ENCODE measurements at regions not wholly inside any gene's neighbourhood (a gene's known extent, or its start where the extent isn't known, plus 50 kb on each side); places are given as distances from the start of the nearest gene placed in this dataset.

DNA sequence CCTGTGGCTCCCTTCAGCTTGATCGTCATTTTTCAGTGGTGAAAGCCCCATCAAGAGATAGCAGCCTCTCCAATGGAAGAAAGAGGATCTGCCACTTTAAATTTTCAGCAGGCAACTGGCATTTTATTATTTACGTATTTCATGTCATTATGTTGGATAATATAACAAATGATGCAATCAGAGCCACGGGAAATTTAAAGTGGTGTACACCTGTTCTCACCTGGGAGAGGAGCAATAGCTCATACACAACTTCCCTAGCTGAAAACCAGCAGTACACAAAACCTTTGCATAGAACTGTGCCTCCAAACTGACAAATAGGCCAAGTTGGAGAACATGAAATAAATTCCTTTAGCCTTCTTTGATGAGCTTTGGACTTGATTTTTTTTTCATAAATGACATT, 136.9 kb downstream of the SATB1 start:
- Mint-ChIP-seq H3K9me3 (no peaks in the 10 kb centered on the region), H3K27ac (no peak overlapping the region), H3K4me3 (no peak overlapping the region), H3K36me3 (no peaks in the 10 kb centered on the region), H3K27me3 (ENCODE audit: low read depth) (no peaks in the 10 kb centered on the region), H3K4me1 (peaks cover 14% of the 10 kb centered on the region)
- CTCF ChIA-PET: no interaction called here
- DNase-seq (ENCODE audit: low spot score): no peak
- ATAC-seq: no peak
- TF ChIP-seq TEAD4 (CRISPR knock-in tag; IDR thresholded peaks at IDR 0.05): no peak
- POLR2A ChIA-PET: no interaction called here

DNA sequence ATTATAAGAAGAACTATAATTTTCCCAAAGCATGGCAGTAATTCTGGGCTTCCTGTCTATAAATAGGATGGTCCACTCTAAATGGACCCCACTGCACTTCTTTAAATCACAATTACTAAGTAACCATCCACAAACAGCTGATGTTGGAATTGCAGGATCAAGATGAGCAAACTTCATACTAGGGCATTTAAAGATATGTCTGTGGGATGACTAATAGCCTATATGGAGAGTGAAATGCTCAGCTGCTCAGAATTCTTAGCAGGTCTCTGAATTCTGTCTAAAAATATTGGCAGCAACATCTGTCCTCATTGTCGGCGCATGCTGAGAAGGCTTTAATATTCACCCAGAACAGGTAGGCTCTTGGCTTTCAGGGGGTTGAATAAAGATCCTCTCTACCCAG, 140.4 kb downstream of the SATB1 start:
- no peak overlapping the region for H3K27ac Mint-ChIP-seq
- ATAC-seq: no peak
- H3K9me3 Mint-ChIP-seq: peaks cover 6% of the 10 kb centered on the region; the same call in 1 of the 2 replicates
- H3K4me1 Mint-ChIP-seq: peaks cover 16% of the 10 kb centered on the region
- DNase-seq (ENCODE audit: low spot score): no peak
- H3K27me3 Mint-ChIP-seq (ENCODE audit: low read depth): no peaks in the 10 kb centered on the region
- no peaks in the 10 kb centered on the region for H3K36me3 Mint-ChIP-seq
- ChIA-PET CTCF (no interaction called here), POLR2A (no interaction called here)
- no peak overlapping the region for H3K4me3 Mint-ChIP-seq
- TF ChIP-seq CREB1 (CRISPR knock-in tag; IDR thresholded peaks at IDR 0.05) (no peak), RORB (CRISPR knock-in tag; IDR thresholded peaks at IDR 0.05) (no peak), IRF2 (CRISPR knock-in tag; IDR thresholded peaks at IDR 0.05; ENCODE audit: borderline replicate concordance, low read depth) (no peak), SMAD3 (CRISPR knock-in tag; IDR thresholded peaks at IDR 0.05; ENCODE audit: borderline replicate concordance) (no peak), GRHL2 (CRISPR knock-in tag; IDR thresholded peaks at IDR 0.05; ENCODE audit: insufficient replicate concordance, severe bottlenecking) (no peak), GABPB1 (CRISPR knock-in tag; IDR thresholded peaks at IDR 0.05) (no peak)
- TF ChIP-seq, protein P1, sequence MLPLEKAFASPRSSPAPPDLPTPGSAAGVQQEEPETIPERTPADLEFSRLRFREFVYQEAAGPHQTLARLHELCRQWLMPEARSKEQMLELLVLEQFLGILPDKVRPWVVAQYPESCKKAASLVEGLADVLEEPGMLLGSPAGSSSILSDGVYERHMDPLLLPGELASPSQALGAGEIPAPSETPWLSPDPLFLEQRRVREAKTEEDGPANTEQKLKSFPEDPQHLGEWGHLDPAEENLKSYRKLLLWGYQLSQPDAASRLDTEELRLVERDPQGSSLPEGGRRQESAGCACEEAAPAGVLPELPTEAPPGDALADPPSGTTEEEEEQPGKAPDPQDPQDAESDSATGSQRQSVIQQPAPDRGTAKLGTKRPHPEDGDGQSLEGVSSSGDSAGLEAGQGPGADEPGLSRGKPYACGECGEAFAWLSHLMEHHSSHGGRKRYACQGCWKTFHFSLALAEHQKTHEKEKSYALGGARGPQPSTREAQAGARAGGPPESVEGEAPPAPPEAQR (CRISPR knock-in tag; IDR thresholded peaks at IDR 0.05): no peak
- TF ChIP-seq, protein P2, sequence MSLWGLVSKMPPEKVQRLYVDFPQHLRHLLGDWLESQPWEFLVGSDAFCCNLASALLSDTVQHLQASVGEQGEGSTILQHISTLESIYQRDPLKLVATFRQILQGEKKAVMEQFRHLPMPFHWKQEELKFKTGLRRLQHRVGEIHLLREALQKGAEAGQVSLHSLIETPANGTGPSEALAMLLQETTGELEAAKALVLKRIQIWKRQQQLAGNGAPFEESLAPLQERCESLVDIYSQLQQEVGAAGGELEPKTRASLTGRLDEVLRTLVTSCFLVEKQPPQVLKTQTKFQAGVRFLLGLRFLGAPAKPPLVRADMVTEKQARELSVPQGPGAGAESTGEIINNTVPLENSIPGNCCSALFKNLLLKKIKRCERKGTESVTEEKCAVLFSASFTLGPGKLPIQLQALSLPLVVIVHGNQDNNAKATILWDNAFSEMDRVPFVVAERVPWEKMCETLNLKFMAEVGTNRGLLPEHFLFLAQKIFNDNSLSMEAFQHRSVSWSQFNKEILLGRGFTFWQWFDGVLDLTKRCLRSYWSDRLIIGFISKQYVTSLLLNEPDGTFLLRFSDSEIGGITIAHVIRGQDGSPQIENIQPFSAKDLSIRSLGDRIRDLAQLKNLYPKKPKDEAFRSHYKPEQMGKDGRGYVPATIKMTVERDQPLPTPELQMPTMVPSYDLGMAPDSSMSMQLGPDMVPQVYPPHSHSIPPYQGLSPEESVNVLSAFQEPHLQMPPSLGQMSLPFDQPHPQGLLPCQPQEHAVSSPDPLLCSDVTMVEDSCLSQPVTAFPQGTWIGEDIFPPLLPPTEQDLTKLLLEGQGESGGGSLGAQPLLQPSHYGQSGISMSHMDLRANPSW (CRISPR knock-in tag; conservative IDR thresholded peaks at IDR 0.05; ENCODE audit: low read depth): no peak
- TF ChIP-seq, protein P3, sequence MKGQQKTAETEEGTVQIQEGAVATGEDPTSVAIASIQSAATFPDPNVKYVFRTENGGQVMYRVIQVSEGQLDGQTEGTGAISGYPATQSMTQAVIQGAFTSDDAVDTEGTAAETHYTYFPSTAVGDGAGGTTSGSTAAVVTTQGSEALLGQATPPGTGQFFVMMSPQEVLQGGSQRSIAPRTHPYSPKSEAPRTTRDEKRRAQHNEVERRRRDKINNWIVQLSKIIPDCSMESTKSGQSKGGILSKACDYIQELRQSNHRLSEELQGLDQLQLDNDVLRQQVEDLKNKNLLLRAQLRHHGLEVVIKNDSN (CRISPR knock-in tag; IDR thresholded peaks at IDR 0.05): no peak

DNA sequence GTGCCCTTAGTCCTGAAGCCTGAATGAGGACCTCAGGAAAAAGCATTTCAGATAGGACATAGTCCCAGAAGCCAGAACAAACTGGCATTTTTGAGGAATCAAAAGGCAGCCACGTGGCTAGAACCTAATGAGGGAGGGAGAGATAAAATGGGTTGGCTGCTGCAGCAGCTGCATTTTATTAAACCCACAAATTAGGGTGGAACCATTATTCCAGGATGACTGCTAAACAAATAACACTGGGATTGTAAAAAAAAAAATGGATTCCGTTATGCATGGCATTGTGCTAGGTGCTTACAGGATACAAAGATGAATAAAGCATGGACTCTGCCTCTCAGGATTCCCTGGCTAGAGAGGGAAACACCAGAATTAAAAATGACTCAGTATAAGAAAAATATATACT, 141.5 kb downstream of the SATB1 start:
- Mint-ChIP-seq H3K27ac (no peak overlapping the region), H3K27me3 (ENCODE audit: low read depth) (no peaks in the 10 kb centered on the region), H3K4me3 (no peak overlapping the region), H3K4me1 (peaks cover 16% of the 10 kb centered on the region), H3K36me3 (no peaks in the 10 kb centered on the region), H3K9me3 (peaks cover 6% of the 10 kb centered on the region; the same call in 1 of the 2 replicates)
- ChIA-PET POLR2A (no interaction called here), CTCF (no interaction called here)
- no peak for ATAC-seq
- TF ChIP-seq, protein P4, sequence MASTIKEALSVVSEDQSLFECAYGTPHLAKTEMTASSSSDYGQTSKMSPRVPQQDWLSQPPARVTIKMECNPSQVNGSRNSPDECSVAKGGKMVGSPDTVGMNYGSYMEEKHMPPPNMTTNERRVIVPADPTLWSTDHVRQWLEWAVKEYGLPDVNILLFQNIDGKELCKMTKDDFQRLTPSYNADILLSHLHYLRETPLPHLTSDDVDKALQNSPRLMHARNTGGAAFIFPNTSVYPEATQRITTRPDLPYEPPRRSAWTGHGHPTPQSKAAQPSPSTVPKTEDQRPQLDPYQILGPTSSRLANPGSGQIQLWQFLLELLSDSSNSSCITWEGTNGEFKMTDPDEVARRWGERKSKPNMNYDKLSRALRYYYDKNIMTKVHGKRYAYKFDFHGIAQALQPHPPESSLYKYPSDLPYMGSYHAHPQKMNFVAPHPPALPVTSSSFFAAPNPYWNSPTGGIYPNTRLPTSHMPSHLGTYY (CRISPR knock-in tag; IDR thresholded peaks at IDR 0.05): no peak
- TF ChIP-seq JUN (CRISPR knock-in tag; IDR thresholded peaks at IDR 0.05) (no peak), RELA (CRISPR knock-in tag; IDR thresholded peaks at IDR 0.05; ENCODE audit: borderline replicate concordance) (no peak), SP1 (CRISPR knock-in tag; conservative IDR thresholded peaks at IDR 0.05) (no peak), ZNF232 (CRISPR knock-in tag; IDR thresholded peaks at IDR 0.05) (no peak), ELF4 (CRISPR knock-in tag; IDR thresholded peaks at IDR 0.05; ENCODE audit: low read depth) (no peak), TEAD4 (CRISPR knock-in tag; IDR thresholded peaks at IDR 0.05) (no peak)
- TF ChIP-seq, protein P1 (CRISPR knock-in tag; IDR thresholded peaks at IDR 0.05): no peak
- TF ChIP-seq, protein P5, sequence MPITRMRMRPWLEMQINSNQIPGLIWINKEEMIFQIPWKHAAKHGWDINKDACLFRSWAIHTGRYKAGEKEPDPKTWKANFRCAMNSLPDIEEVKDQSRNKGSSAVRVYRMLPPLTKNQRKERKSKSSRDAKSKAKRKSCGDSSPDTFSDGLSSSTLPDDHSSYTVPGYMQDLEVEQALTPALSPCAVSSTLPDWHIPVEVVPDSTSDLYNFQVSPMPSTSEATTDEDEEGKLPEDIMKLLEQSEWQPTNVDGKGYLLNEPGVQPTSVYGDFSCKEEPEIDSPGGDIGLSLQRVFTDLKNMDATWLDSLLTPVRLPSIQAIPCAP (CRISPR knock-in tag; IDR thresholded peaks at IDR 0.05): no peak
- no peak for DNase-seq (ENCODE audit: low spot score)

All from WTC11 (cell line).